Right atrium auricular region (tissue), 2 donors: ENCODE measurements at regions not wholly inside any gene's neighbourhood (a gene's known extent, or its start where the extent isn't known, plus 50 kb on each side); places are given as distances from the start of the nearest gene placed in this dataset.

Experiments used
- DNase-seq: peaks from one replicate; pipeline ENCODE4 v3.0.0-alpha.2; 2019; ENCODE audit warnings: low spot score
- H3K27ac ChIP-seq, 2 donors: fragments of 200-600 bp; sonication (generic); 1 replicate in 1 of 2; 2 replicates in 1 of 2; pipeline ENCODE4 v1.5.1; 2016 to 2019
- H3K27me3 ChIP-seq, 2 donors: fragments of 200-600 bp; sonication (generic); one replicate each; pipeline versions ENCODE4 v1.5.1 to v1.6.0; 2017 to 2019
- H3K36me3 ChIP-seq: fragments of 200-600 bp; sonication (generic); one replicate; pipeline ENCODE4 v1.5.1; 2016
- H3K4me1 ChIP-seq, 2 donors: fragments of 200-600 bp; sonication (generic); one replicate each; pipeline versions ENCODE4 v1.5.1 to v1.6.0; 2017 to 2019
- H3K4me3 ChIP-seq, 2 donors: fragments of 200-600 bp; sonication (generic); 1 replicate in 1 of 2; 2 replicates in 1 of 2; pipeline ENCODE4 v1.5.1; 2017 to 2019; ENCODE audit warnings: mild to moderate bottlenecking in 1 of 2, moderate library complexity in 1 of 2
- H3K9me3 ChIP-seq, 2 donors: fragments of 200-600 bp; sonication (generic); one replicate each; pipeline ENCODE4 v1.5.1; 2019
- CTCF ChIP-seq, 2 donors: fragments of 200-600 bp; sonication (generic); IDR thresholded peaks; one replicate each; pipeline ENCODE4 v1.5.1; 2019; ENCODE audit warnings: antibody characterized with exemption in 2 of 2

DNA sequence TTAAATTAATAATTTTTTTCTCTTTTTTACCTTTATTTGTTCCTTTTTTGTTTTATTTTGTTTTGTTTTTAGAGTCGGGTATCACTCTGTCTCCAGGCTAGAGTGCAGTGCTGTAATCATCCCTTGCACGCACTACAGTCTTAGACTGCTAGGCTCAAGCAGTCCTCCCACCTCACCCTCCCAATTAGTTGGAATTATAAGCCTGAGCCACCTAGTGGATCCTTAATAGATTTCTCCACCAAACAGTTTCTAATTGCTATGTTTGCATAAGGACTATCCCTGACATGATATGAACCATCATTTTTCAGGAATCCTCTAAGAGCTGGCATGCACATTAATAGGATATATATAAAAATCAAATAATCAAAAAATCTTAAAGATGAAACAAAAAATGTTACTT is 993.2 kb downstream of the OTOL1 start:
- no peaks in the 10 kb centered on the region for H3K4me1 ChIP-seq
- H3K27ac ChIP-seq: no peak overlapping the region
- H3K36me3 ChIP-seq: no peaks in the 10 kb centered on the region
- no peak for TF ChIP-seq CTCF (IDR thresholded peaks at IDR 0.05)
- DNase-seq: no peak
- H3K27me3 ChIP-seq: no peaks in the 10 kb centered on the region
- no peak overlapping the region for H3K4me3 ChIP-seq
- no peaks in the 10 kb centered on the region for H3K9me3 ChIP-seq

DNA sequence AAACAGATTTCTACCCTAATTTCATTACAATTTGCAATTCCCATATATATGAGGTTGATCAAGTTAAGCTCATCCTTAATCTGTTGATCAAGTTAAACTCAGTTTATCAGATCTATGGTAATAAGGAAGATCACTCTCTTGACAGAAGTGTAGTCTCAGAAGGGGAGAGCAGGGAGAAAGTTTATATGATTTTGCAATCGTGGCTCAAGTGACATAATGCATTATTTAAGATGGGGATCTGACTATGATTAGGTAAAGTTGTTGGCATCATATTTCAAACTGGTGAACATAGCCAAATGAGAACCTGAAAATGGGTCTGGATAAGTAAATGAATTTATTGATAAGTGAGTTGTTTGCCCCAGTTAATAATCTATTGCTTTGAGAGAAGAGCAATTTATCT is 995.3 kb downstream of the OTOL1 start:
- H3K4me1 ChIP-seq: no peaks in the 10 kb centered on the region
- H3K9me3 ChIP-seq: no peaks in the 10 kb centered on the region
- no peak for TF ChIP-seq CTCF (IDR thresholded peaks at IDR 0.05)
- no peaks in the 10 kb centered on the region for H3K36me3 ChIP-seq
- no peak for DNase-seq
- H3K27me3 ChIP-seq: no peaks in the 10 kb centered on the region
- no peak overlapping the region for H3K4me3 ChIP-seq
- no peak overlapping the region for H3K27ac ChIP-seq

GRCh38 chr3:162492446-162493081 is 996.0 kb downstream of the OTOL1 start:
- H3K36me3 ChIP-seq: no peaks in the 10 kb centered on the region
- DNase-seq: no peak
- no peak overlapping the region for H3K27ac ChIP-seq
- H3K27me3 ChIP-seq: no peaks in the 10 kb centered on the region
- no peaks in the 10 kb centered on the region for H3K4me1 ChIP-seq
- H3K9me3 ChIP-seq: no peaks in the 10 kb centered on the region
- no peak overlapping the region for H3K4me3 ChIP-seq
- no peak for TF ChIP-seq CTCF (IDR thresholded peaks at IDR 0.05)

- Histone ChIP-seq H3K4me3 (no peak overlapping the region), H3K9me3 (no peaks in the 10 kb centered on the region), H3K27ac (no peak overlapping the region), H3K27me3 (no peaks in the 10 kb centered on the region), H3K4me1 (no peaks in the 10 kb centered on the region), H3K36me3 (no peaks in the 10 kb centered on the region)
- TF ChIP-seq CTCF (IDR thresholded peaks at IDR 0.05): no peak
- DNase-seq: no peak
Measured at GRCh38 chr3:162498626-162499025, 1002.0 kb downstream of the OTOL1 start.

DNA sequence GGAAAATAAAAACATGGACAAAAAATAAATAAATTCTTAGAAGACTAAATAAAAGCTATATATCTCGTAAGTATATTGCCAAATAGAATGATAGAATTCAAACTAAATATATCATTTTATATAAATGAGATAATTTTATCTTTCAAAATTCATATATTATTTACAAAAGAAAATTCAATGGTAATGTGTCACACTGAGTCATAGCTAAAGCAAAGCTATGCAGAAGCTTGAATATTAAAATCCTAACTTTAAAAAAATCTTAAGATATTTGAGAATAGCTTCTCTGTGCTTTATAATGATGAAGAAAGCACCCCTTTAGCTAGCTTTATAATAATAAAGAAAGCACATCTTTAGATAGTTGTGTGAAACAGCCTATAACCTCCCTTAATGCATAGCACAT is 1010.8 kb downstream of the OTOL1 start:
- Histone ChIP-seq H3K36me3 (no peaks in the 10 kb centered on the region), H3K27me3 (no peaks in the 10 kb centered on the region), H3K4me1 (no peaks in the 10 kb centered on the region), H3K27ac (no peak overlapping the region), H3K9me3 (no peaks in the 10 kb centered on the region), H3K4me3 (no peak overlapping the region)
- TF ChIP-seq CTCF (IDR thresholded peaks at IDR 0.05): no peak
- DNase-seq: no peak

DNA sequence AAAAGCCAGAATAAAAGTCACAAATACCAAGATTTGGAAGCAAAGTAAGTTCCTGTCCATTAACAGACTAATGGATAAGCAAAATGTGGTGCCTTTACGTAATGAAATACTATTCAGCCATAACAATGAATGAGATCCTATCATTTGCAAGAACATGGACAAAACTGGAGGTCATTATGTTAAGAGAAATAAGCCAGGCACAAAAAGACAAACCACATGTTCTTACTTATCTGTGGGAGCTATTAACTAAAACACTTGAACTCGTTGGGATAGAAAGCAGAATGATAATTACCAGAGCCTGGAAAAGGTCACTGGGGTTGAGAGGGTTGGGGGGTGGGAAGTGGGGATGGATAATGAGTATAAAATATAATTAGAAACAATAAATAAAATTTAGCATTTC is 1015.9 kb downstream of the OTOL1 start:
- no peak overlapping the region for H3K4me3 ChIP-seq
- no peak overlapping the region for H3K27ac ChIP-seq
- no peaks in the 10 kb centered on the region for H3K9me3 ChIP-seq
- H3K4me1 ChIP-seq: no peaks in the 10 kb centered on the region
- TF ChIP-seq CTCF (IDR thresholded peaks at IDR 0.05): no peak
- DNase-seq: no peak
- H3K36me3 ChIP-seq: no peaks in the 10 kb centered on the region
- H3K27me3 ChIP-seq: no peaks in the 10 kb centered on the region
